Peyer's patch (tissue), 4 donors: ENCODE measurements at regions not wholly inside any gene's neighbourhood (a gene's known extent, or its start where the extent isn't known, plus 50 kb on each side); places are given as distances from the start of the nearest gene placed in this dataset.
"Not testable (repeated sequence)": the region's sequence is repeated elsewhere in the genome, so short reads cannot be mapped to it uniquely, and the experiment has no call there.

Experiments used
- POLR2A ChIP-seq, 2 donors: fragments of 450-650 bp; IDR thresholded peaks; one replicate each; pipeline ENCODE4 v1.5.1; 2017; ENCODE audit warnings: antibody characterized with exemption in 2 of 2, mild to moderate bottlenecking in 2 of 2, moderate library complexity in 2 of 2
- TF ChIP-seq, protein P1 (sequence below), 6 experiments: fragments of 450-650 bp in 4 of 6; fragments of 200-600 bp in 2 of 6; sonication (generic) in 1 of 6; IDR thresholded peaks; one replicate each; pipeline ENCODE4 v1.5.1; 2017 to 2019; ENCODE audit warnings: antibody characterized with exemption in 6 of 6, mild to moderate bottlenecking in 3 of 6, moderate library complexity in 1 of 6

DNA sequence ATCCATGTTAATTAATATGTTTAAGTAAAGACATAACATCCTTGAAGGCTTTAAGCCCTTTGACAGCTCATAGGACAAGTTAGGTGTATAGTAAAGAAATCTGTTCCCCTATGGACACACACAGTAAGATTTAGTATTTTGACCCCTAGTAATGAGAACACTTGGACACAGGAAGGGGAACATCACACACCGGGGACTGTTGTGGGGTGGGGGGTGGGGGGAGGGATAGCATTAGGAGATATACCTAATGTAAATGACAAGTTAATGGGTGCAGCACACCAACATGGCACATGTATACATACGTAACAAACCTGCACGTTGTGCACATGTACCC lies 59.1 kb upstream of the ZC3H15 start:
- TF ChIP-seq, protein P1, sequence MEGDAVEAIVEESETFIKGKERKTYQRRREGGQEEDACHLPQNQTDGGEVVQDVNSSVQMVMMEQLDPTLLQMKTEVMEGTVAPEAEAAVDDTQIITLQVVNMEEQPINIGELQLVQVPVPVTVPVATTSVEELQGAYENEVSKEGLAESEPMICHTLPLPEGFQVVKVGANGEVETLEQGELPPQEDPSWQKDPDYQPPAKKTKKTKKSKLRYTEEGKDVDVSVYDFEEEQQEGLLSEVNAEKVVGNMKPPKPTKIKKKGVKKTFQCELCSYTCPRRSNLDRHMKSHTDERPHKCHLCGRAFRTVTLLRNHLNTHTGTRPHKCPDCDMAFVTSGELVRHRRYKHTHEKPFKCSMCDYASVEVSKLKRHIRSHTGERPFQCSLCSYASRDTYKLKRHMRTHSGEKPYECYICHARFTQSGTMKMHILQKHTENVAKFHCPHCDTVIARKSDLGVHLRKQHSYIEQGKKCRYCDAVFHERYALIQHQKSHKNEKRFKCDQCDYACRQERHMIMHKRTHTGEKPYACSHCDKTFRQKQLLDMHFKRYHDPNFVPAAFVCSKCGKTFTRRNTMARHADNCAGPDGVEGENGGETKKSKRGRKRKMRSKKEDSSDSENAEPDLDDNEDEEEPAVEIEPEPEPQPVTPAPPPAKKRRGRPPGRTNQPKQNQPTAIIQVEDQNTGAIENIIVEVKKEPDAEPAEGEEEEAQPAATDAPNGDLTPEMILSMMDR (IDR thresholded peaks at IDR 0.05): not testable (repeated sequence)
- TF ChIP-seq POLR2A (IDR thresholded peaks at IDR 0.05): not testable (repeated sequence)
